D721Med (cell line): ENCODE measurements at regions not wholly inside any gene's neighbourhood (a gene's known extent, or its start where the extent isn't known, plus 50 kb on each side); places are given as distances from the start of the nearest gene placed in this dataset.
A peak's percentile ranks its signal among the peaks of the same experiment; 100 is the strongest.
"Not testable (repeated sequence)": the region's sequence is repeated elsewhere in the genome, so short reads cannot be mapped to it uniquely, and the experiment has no call there.

Experiments used
- DNase-seq: peaks from one replicate; pipeline ENCODE4 v3.0.0; 2011; ENCODE audit warnings: low spot score; ENCODE audit not compliant: insufficient read length
- FAIRE-seq: peaks from 2 replicates; lab custom pipeline; 2011; peaks lifted over from hg19 to GRCh38; lab: Jason Lieb, UNC
- CTCF ChIP-seq: IDR thresholded peaks from 2 replicates; pipeline ENCODE4 v1.5.1; 2012; ENCODE audit warnings: mild to moderate bottlenecking, control low read depth; ENCODE audit not compliant: insufficient read depth; ENCODE audit errors: missing control alignments

- FAIRE-seq (no peak), DNase-seq (no peak)
- TF ChIP-seq CTCF = no peak
These were observed 761.6 kb upstream of the GRAMD2B start for GRCh38 chr5:125661584-125661983.

DNA sequence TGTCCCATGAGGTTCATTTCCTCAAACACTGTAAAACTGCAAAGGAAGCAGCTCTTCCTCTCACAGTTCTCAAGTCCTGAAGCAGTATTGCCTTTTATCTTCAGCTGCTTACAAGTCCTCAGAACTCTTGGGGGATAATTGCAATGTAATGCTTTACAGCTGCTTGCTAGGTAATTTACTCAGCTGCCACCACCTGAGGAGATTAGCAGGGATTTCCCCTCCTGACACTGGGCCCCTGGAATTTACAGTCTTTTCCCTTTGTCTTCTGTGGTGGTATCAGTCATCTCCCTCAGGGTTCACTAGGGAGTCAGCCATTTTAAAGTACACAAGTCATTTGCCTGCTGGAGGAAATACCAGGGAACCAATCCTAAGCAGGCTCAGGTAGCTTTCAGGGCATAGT is 754.3 kb upstream of the GRAMD2B start:
- DNase-seq (peak; percentile 20), FAIRE-seq (peak; percentile 78)
- no peak for TF ChIP-seq CTCF

GRCh38 chr5:125673359-125673950 is 749.8 kb upstream of the GRAMD2B start:
- FAIRE-seq (no peak), DNase-seq (no peak)
- no peak for TF ChIP-seq CTCF

- FAIRE-seq = no peak
- no peak for DNase-seq
- TF ChIP-seq CTCF = no peak
These were observed 743.7 kb upstream of the GRAMD2B start for GRCh38 chr5:125679522-125679921.

GRCh38 chr5:125683669-125684068 is 739.5 kb upstream of the GRAMD2B start:
- no peak for TF ChIP-seq CTCF
- no peak for DNase-seq
- FAIRE-seq = no peak

DNA sequence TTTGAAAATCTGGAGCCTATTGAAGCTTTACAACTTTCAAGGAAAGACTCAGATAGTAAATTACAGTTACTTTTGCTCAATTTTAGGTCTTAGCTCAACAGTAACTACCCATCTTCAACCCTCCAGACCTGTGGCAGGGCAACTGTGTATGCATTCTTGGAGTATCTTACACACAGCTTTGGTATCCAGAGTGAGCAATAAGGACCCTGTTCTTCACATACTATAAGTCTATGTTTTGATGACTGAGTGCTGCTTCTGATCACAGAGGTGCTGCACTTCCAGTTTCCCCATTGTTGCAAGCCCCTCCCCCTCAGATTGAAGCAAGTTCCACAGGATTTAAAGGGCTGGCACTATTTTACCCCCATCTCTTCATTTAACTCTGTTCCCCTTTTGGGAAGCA is 737.4 kb upstream of the GRAMD2B start:
- no peak for TF ChIP-seq CTCF
- no peak for DNase-seq
- no peak for FAIRE-seq

- DNase-seq, FAIRE-seq: not testable (repeated sequence)
These were observed 731.3 kb upstream of the GRAMD2B start for GRCh38 chr5:125691738-125692530.
